GM10266 (cell line): ENCODE measurements at regions not wholly inside any gene's neighbourhood (a gene's known extent, or its start where the extent isn't known, plus 50 kb on each side); places are given as distances from the start of the nearest gene placed in this dataset.
"Not testable (repeated sequence)": the region's sequence is repeated elsewhere in the genome, so short reads cannot be mapped to it uniquely, and the experiment has no call there.

Experiments
- DNase-seq: peaks from one replicate; pipeline ENCODE4 v3.0.0; 2012; ENCODE audit errors: extremely low spot score

- not testable (repeated sequence) for DNase-seq
Observed at GRCh38 chr4:49570248-49570647, 584.2 kb downstream of the CWH43 start.

DNA sequence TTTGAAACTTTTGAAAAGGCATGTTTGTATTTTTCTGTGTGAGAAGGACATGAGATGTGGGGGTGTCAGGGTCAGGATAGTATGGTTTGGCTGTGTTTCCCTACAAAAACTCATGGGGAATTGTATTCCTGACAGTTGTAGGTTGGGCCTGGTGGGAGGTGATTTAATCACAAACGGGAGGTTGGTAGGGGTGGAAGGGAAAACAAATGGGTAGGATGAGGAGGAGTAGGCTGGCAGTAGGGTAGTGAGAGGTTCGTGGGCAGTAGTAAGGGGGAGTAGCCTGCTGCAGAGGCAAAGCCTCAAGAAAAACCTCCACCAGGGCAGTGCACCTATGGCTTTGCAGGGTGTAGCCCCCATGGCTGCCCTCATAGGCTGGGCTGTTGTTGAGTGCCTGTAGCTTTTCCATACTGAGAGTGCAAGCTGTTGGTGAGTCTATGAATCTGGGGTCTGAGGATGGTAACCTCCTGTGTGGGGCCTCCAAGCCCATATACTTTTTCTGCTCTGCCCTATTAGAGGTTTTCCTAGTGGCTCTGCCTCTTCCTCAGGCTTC, 587.7 kb downstream of the CWH43 start:
- peak; percentile 1 for DNase-seq

- not testable (repeated sequence) for DNase-seq
Observed at GRCh38 chr4:49575250-49575649, 589.2 kb downstream of the CWH43 start.

- DNase-seq = not testable (repeated sequence)
Observed at GRCh38 chr4:49578371-49578770, 592.3 kb downstream of the CWH43 start.

- DNase-seq = peak; percentile 1
Observed at GRCh38 chr4:49578899-49579298, 592.8 kb downstream of the CWH43 start.

- DNase-seq = not testable (repeated sequence)
Observed at GRCh38 chr4:49580166-49580565, 594.1 kb downstream of the CWH43 start.

- not testable (repeated sequence) for DNase-seq
Observed at GRCh38 chr4:49588401-49588800, 602.3 kb downstream of the CWH43 start.

- not testable (repeated sequence) for DNase-seq
Observed at GRCh38 chr4:49618436-49618835, 632.4 kb downstream of the CWH43 start.

DNA sequence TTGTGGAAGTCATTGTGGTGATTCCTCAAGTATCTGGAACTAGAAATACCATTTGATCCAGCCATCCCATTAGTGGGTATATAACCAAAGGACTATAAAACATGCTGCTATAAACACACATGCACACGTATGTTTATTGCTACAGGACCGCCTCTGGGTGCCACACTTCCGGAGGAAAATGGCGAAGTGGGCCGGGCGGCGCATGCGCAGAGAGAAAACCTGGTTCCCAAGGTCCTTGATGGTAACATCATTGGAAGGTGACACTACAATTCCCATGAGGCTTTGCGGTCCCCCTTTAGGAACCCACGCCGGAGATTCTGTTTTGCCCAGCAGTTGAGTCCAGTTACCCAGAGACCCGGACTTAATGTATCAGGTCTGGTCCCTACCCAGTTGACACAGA, 640.4 kb downstream of the CWH43 start:
- not testable (repeated sequence) for DNase-seq
